ENCODE measurements at regions not wholly inside any gene's neighbourhood (a gene's known extent, or its start where the extent isn't known, plus 50 kb on each side); places are given as distances from the start of the nearest gene placed in this dataset.

- peak; percentile 36 for DNase-seq (ENCODE audit: low read depth)
- peak overlapping the region; percentile 53 for H3K4me3 ChIP-seq (ENCODE audit: control insufficient read depth, low read depth, low read length)
- TF ChIP-seq, protein P1, sequence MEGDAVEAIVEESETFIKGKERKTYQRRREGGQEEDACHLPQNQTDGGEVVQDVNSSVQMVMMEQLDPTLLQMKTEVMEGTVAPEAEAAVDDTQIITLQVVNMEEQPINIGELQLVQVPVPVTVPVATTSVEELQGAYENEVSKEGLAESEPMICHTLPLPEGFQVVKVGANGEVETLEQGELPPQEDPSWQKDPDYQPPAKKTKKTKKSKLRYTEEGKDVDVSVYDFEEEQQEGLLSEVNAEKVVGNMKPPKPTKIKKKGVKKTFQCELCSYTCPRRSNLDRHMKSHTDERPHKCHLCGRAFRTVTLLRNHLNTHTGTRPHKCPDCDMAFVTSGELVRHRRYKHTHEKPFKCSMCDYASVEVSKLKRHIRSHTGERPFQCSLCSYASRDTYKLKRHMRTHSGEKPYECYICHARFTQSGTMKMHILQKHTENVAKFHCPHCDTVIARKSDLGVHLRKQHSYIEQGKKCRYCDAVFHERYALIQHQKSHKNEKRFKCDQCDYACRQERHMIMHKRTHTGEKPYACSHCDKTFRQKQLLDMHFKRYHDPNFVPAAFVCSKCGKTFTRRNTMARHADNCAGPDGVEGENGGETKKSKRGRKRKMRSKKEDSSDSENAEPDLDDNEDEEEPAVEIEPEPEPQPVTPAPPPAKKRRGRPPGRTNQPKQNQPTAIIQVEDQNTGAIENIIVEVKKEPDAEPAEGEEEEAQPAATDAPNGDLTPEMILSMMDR (conservative IDR thresholded peaks at IDR 0.05; ENCODE audit: control insufficient read depth, insufficient read depth, low read depth, low read length) = no peak
These were observed 59.2 kb upstream of the ZC4H2 start for GRCh38 chrX:65035446-65035770.

- peak within 1 kb of the TSS; percentile 53 for H3K4me3 ChIP-seq (ENCODE audit: control insufficient read depth, low read depth, low read length)
- DNase-seq (ENCODE audit: low read depth) = peak; percentile 71
- TF ChIP-seq, protein P1 (conservative IDR thresholded peaks at IDR 0.05; ENCODE audit: control insufficient read depth, insufficient read depth, low read depth, low read length) = peak; percentile 26
These were observed 58.6 kb upstream of the ZC4H2 start, which contains the start of gene ZC3H12B for GRCh38 chrX:65034668-65035445. TSS of gene ZC3H12B (plus strand) at chrX:65034826.

DNA sequence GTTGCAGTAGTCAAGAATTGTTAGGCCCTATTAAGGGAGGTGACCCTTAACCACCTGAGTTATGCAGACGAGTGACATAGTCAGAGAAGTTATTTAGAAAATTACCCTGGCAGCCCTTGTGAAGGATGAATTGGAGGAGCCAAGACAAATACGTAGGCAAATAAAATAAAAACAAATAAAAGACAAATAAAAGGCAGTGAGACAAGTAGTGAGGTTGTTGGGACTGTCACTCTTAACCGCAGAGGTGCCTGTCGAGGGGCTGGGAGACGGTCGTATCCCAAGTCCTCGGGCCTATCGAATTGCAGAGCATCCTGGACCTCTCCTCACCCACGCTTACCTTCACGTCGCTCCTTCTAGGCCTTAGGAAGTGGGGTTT lies 58.0 kb upstream of the ZC4H2 start:
- TF ChIP-seq, protein P1 (conservative IDR thresholded peaks at IDR 0.05; ENCODE audit: control insufficient read depth, insufficient read depth, low read depth, low read length) = no peak
- DNase-seq (ENCODE audit: low read depth) = no peak
- H3K4me3 ChIP-seq (ENCODE audit: control insufficient read depth, low read depth, low read length) = peak overlapping the region; percentile 53
